HCT116 (cell line): ENCODE measurements at regions not wholly inside any gene's neighbourhood (a gene's known extent, or its start where the extent isn't known, plus 50 kb on each side); places are given as distances from the start of the nearest gene placed in this dataset.

Experiments
- ATAC-seq: fragments of 200-7000 bp; cut with Tn5 transposase; 2 replicates; pipeline ENCODE4 v1.9.1; 2020; ENCODE audit warnings: mild to moderate bottlenecking, moderate library complexity
- BruUV-seq: library from RNA; stranded (reverse); fragments of 400-500 nt; replicated peaks from 2 replicates; lab custom pipeline; 2021; lab: Mats Ljungman, UMichigan
- CTCF ChIA-PET: fragments of 300-600 bp; sonication (Branson Sonifier 250); formaldehyde crosslinking; loops from one replicate; lab custom pipeline; 2021; ENCODE audit warnings: antibody characterized with exemption; lab: Charles Lee
- POLR2A ChIA-PET: fragments of 300-600, 350-600 bp; sonication (Branson Sonifier 250); formaldehyde crosslinking; loops from one replicate; lab custom pipeline; 2021; ENCODE audit warnings: antibody characterized with exemption; lab: Charles Lee
- RAD21 ChIA-PET, 2 experiments: fragments of 300-600 bp; sonication (Branson Sonifier 250); formaldehyde crosslinking; loops; one replicate each; lab custom pipeline; 2023; ENCODE audit warnings: low total read pairs in 2 of 2; ENCODE audit not compliant: uncharacterized antibody in 2 of 2, unreplicated experiment in 2 of 2, low non-redundant PET in 1 of 2; lab: Charles Lee
- DNase-seq: peaks from one replicate; pipeline ENCODE4 v3.0.0-alpha.2; 2010; ENCODE audit warnings: low read depth, low spot score
- H2AFZ ChIP-seq: fragments of 200-600 bp; shearing (Covaris generic), sonication (generic); 2 replicates; pipeline ENCODE4 v1.6.1; 2017; ENCODE audit warnings: low read depth, mixed run types, mixed read lengths, antibody characterized with exemption, low read length; ENCODE audit not compliant: poor library complexity, severe bottlenecking
- H3K27ac ChIP-seq: 2 replicates; pipeline ENCODE4 v1.5.1; 2012; ENCODE audit warnings: low read depth, low read length
- H3K27me3 ChIP-seq: fragments of 200-600 bp; sonication (generic); 2 replicates; pipeline ENCODE4 v1.6.1; 2016; ENCODE audit warnings: mixed run types, low read length, mixed read lengths; ENCODE audit not compliant: insufficient read depth
- H3K36me3 ChIP-seq, 2 experiments: fragments of 200-500 bp in 1 of 2; fragments of 200-600 bp in 1 of 2; sonication (Bioruptor generic) in 1 of 2; sonication (generic) in 1 of 2; 2 replicates each; pipeline versions ENCODE4 v1.5.1 to v1.6.1; 2014 to 2016; ENCODE audit warnings: low read length in 2 of 2, inconsistent platforms in 1 of 2, mixed read lengths in 1 of 2, mixed run types in 1 of 2; ENCODE audit not compliant: insufficient read depth in 2 of 2, control insufficient read depth in 1 of 2
- H3K4me1 ChIP-seq, 2 experiments: fragments of 200-600 bp in 1 of 2; sonication (generic) in 1 of 2; 2 replicates each; pipeline versions ENCODE4 v1.5.1 to v1.6.1; 2012 to 2017; ENCODE audit warnings: low read length in 2 of 2, inconsistent platforms in 1 of 2, mild to moderate bottlenecking in 1 of 2, mixed read lengths in 1 of 2, mixed run types in 1 of 2, moderate library complexity in 1 of 2; ENCODE audit not compliant: insufficient read depth in 2 of 2, control insufficient read depth in 1 of 2
- H3K4me2 ChIP-seq: fragments of 200-600 bp; sonication (generic); 2 replicates; pipeline ENCODE4 v1.6.1; 2017; ENCODE audit warnings: mixed run types, low read length, mixed read lengths
- H3K4me3 ChIP-seq, 2 experiments: fragments of 200-600 bp in 1 of 2; sonication (generic) in 1 of 2; replicated peaks in 1 of 2; 2 replicates each; pipeline ENCODE4 v1.5.1; 2011 to 2016; ENCODE audit warnings: low read length in 2 of 2, control low read depth in 1 of 2, low read depth in 1 of 2, mild to moderate bottlenecking in 1 of 2, mixed read lengths in 1 of 2, mixed run types in 1 of 2
- H3K79me2 ChIP-seq: fragments of 200-600 bp; sonication (generic); 2 replicates; pipeline ENCODE4 v1.6.1; 2017; ENCODE audit warnings: mild to moderate bottlenecking, mixed run types, low read length, moderate library complexity, mixed read lengths; ENCODE audit not compliant: insufficient read depth
- H3K9ac ChIP-seq: fragments of 200-600 bp; sonication (generic); 2 replicates; pipeline ENCODE4 v1.6.1; 2016; ENCODE audit warnings: low read length, mixed read lengths
- H3K9me2 ChIP-seq: fragments of 200-600 bp; sonication (generic), shearing (Covaris generic); 2 replicates; pipeline ENCODE4 v1.6.1; 2017; ENCODE audit warnings: mixed run types, mild to moderate bottlenecking, moderate library complexity; ENCODE audit not compliant: insufficient read depth
- H3K9me3 ChIP-seq, 2 experiments: fragments of 200-500 bp in 1 of 2; fragments of 200-600 bp in 1 of 2; sonication (Bioruptor generic) in 1 of 2; sonication (generic) in 1 of 2; 2 replicates each; pipeline ENCODE4 v1.6.1; 2014 to 2017; ENCODE audit warnings: low read length in 2 of 2, mixed read lengths in 2 of 2, inconsistent platforms in 1 of 2, low read depth in 1 of 2, mild to moderate bottlenecking in 1 of 2, mixed run types in 1 of 2, moderate library complexity in 1 of 2; ENCODE audit not compliant: control insufficient read depth in 1 of 2, insufficient read depth in 1 of 2
- H4K20me1 ChIP-seq: fragments of 200-600 bp; sonication (generic), shearing (Covaris generic); 2 replicates; pipeline ENCODE4 v1.6.1; 2017; ENCODE audit warnings: mixed run types, mild to moderate bottlenecking, moderate library complexity; ENCODE audit not compliant: insufficient read depth
- EGR1 ChIP-seq: IDR thresholded peaks from 2 replicates; pipeline ENCODE4 v1.6.1; 2012; ENCODE audit warnings: low read depth
- YY1 ChIP-seq: IDR thresholded peaks from 2 replicates; pipeline ENCODE4 v1.6.1; 2011; ENCODE audit warnings: low read length, low read depth, moderate library complexity, mild to moderate bottlenecking; ENCODE audit not compliant: insufficient replicate concordance; ENCODE audit errors: extremely low read depth
- intact Hi-C: fragments of 100-400 bp; cut with micrococcal nuclease; formaldehyde crosslinking; loops from 2 replicates; pipeline ENCODE4 v1.10.0; 2022
- TF ChIP-seq, protein P1 (sequence below): IDR thresholded peaks from 2 replicates; pipeline ENCODE4 v1.6.1; 2012; ENCODE audit warnings: low read depth

DNA sequence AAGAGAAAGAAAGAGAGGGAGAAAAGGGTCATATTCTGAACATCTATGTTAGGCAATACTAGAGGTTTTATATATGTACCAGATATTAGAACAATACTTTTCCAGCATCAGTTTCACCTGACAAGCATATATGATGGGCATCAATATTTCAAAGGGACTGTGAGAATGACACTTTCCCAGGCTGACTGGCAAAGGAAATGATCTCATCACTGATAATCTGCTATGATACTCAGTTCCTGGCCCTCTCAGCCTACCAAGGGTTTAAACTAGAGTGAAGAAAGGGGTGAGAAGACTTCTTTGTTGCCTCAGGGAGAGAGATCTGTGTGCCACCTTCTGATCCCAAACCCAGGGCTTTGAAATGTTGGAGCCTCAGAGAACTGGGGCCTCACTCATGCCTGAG lies 183.5 kb downstream of the TTC8 start:
- no peak for TF ChIP-seq EGR1
- no peak for TF ChIP-seq YY1
- TF ChIP-seq, protein P1, sequence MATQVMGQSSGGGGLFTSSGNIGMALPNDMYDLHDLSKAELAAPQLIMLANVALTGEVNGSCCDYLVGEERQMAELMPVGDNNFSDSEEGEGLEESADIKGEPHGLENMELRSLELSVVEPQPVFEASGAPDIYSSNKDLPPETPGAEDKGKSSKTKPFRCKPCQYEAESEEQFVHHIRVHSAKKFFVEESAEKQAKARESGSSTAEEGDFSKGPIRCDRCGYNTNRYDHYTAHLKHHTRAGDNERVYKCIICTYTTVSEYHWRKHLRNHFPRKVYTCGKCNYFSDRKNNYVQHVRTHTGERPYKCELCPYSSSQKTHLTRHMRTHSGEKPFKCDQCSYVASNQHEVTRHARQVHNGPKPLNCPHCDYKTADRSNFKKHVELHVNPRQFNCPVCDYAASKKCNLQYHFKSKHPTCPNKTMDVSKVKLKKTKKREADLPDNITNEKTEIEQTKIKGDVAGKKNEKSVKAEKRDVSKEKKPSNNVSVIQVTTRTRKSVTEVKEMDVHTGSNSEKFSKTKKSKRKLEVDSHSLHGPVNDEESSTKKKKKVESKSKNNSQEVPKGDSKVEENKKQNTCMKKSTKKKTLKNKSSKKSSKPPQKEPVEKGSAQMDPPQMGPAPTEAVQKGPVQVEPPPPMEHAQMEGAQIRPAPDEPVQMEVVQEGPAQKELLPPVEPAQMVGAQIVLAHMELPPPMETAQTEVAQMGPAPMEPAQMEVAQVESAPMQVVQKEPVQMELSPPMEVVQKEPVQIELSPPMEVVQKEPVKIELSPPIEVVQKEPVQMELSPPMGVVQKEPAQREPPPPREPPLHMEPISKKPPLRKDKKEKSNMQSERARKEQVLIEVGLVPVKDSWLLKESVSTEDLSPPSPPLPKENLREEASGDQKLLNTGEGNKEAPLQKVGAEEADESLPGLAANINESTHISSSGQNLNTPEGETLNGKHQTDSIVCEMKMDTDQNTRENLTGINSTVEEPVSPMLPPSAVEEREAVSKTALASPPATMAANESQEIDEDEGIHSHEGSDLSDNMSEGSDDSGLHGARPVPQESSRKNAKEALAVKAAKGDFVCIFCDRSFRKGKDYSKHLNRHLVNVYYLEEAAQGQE, result no peak
- Histone ChIP-seq H3K9me3 (no peaks in the 10 kb centered on the region), H3K79me2 (no peaks in the 10 kb centered on the region), H3K36me3 (no peaks in the 10 kb centered on the region), H3K4me3 (no peak overlapping the region), H2AFZ (no peak overlapping the region), H3K9ac (no peak overlapping the region), H3K27ac (no peak overlapping the region), H3K4me2 (no peak overlapping the region), H3K27me3 (no peaks in the 10 kb centered on the region), H4K20me1 (no peaks in the 10 kb centered on the region), H3K9me2 (no peaks in the 10 kb centered on the region), H3K4me1 (no peaks in the 10 kb centered on the region)
- DNase-seq (no peak), ATAC-seq (no peak)
- POLR2A ChIA-PET, result no interaction called here
- RAD21 ChIA-PET, result no interaction called here
- intact Hi-C loops, result no loop called here
- no TSS peak for BruUV-seq
- CTCF ChIA-PET, result no interaction called here
